ENCODE measurements at regions not wholly inside any gene's neighbourhood (a gene's known extent, or its start where the extent isn't known, plus 50 kb on each side); places are given as distances from the start of the nearest gene placed in this dataset.
"Not testable (repeated sequence)": the region's sequence is repeated elsewhere in the genome, so short reads cannot be mapped to it uniquely, and the experiment has no call there.

- H3K4me3 ChIP-seq (ENCODE audit: low read length); intact Hi-C loops (cut with DNase I); H3K4me1 ChIP-seq (ENCODE audit: control insufficient read depth, insufficient read depth, low read length); H3K27ac ChIP-seq (ENCODE audit: low read length); H3K27me3 ChIP-seq (ENCODE audit: control insufficient read depth, insufficient read depth); H3K9me3 ChIP-seq (ENCODE audit: control insufficient read depth, low read length); DNase-seq: not testable (repeated sequence)
- 35% methylated on average over 2 of the region's 2 CpGs for WGBS
- ATAC-seq, result peak; percentile 51 to 79
These were observed 253.5 kb upstream of the PLGLB1 start for GRCh38 chr2:87275192-87275591.

- DNase-seq; H3K4me3 ChIP-seq (ENCODE audit: low read length); intact Hi-C loops (cut with DNase I); H3K9me3 ChIP-seq (ENCODE audit: control insufficient read depth, low read length); H3K4me1 ChIP-seq (ENCODE audit: control insufficient read depth, insufficient read depth, low read length); H3K27me3 ChIP-seq (ENCODE audit: control insufficient read depth, insufficient read depth); H3K27ac ChIP-seq (ENCODE audit: low read length): not testable (repeated sequence)
- WGBS, result 86% methylated on average over 5 of the region's 5 CpGs
- peak in 1 of 2 donors; percentile 62 for ATAC-seq
These were observed 254.5 kb upstream of the PLGLB1 start for GRCh38 chr2:87275974-87276629.

GRCh38 chr2:87276673-87277072 lies 255.0 kb upstream of the PLGLB1 start:
- WGBS, result 86% methylated on average over 1 of the region's 2 CpGs
- ATAC-seq; H3K27ac ChIP-seq (ENCODE audit: low read length); H3K27me3 ChIP-seq (ENCODE audit: control insufficient read depth, insufficient read depth); H3K9me3 ChIP-seq (ENCODE audit: control insufficient read depth, low read length); H3K4me3 ChIP-seq (ENCODE audit: low read length); DNase-seq; H3K4me1 ChIP-seq (ENCODE audit: control insufficient read depth, insufficient read depth, low read length); intact Hi-C loops (cut with DNase I): not testable (repeated sequence)

GRCh38 chr2:87277734-87278133 lies 256.1 kb upstream of the PLGLB1 start:
- H3K4me1 ChIP-seq (ENCODE audit: control insufficient read depth, insufficient read depth, low read length); H3K27ac ChIP-seq (ENCODE audit: low read length); H3K27me3 ChIP-seq (ENCODE audit: control insufficient read depth, insufficient read depth); intact Hi-C loops (cut with DNase I); DNase-seq; ATAC-seq; H3K9me3 ChIP-seq (ENCODE audit: control insufficient read depth, low read length); H3K4me3 ChIP-seq (ENCODE audit: low read length): not testable (repeated sequence)
- WGBS, result no CpG with 5 or more reads among the region's 3 CpGs

- H3K27ac ChIP-seq (ENCODE audit: low read length); H3K4me3 ChIP-seq (ENCODE audit: low read length); intact Hi-C loops (cut with DNase I); H3K4me1 ChIP-seq (ENCODE audit: control insufficient read depth, insufficient read depth, low read length); H3K27me3 ChIP-seq (ENCODE audit: control insufficient read depth, insufficient read depth); DNase-seq; ATAC-seq; H3K9me3 ChIP-seq (ENCODE audit: control insufficient read depth, low read length): not testable (repeated sequence)
- 92% methylated on average over 4 of the region's 10 CpGs for WGBS
These were observed 259.1 kb upstream of the PLGLB1 start for GRCh38 chr2:87280596-87281355.

GRCh38 chr2:87283735-87284470 lies 262.3 kb upstream of the PLGLB1 start:
- WGBS, result 89% methylated on average over 17 of the region's 18 CpGs
- DNase-seq; H3K4me1 ChIP-seq (ENCODE audit: control insufficient read depth, insufficient read depth, low read length); H3K9me3 ChIP-seq (ENCODE audit: control insufficient read depth, low read length); H3K27me3 ChIP-seq (ENCODE audit: control insufficient read depth, insufficient read depth); H3K4me3 ChIP-seq (ENCODE audit: low read length); H3K27ac ChIP-seq (ENCODE audit: low read length); ATAC-seq; intact Hi-C loops (cut with DNase I): not testable (repeated sequence)

- intact Hi-C loops (cut with DNase I); H3K4me1 ChIP-seq (ENCODE audit: control insufficient read depth, insufficient read depth, low read length); ATAC-seq; DNase-seq; H3K27me3 ChIP-seq (ENCODE audit: control insufficient read depth, insufficient read depth); H3K9me3 ChIP-seq (ENCODE audit: control insufficient read depth, low read length); H3K4me3 ChIP-seq (ENCODE audit: low read length); H3K27ac ChIP-seq (ENCODE audit: low read length): not testable (repeated sequence)
- WGBS, result 41% methylated on average over 2 of the region's 9 CpGs
These were observed 262.8 kb upstream of the PLGLB1 start for GRCh38 chr2:87284471-87284772.

GRCh38 chr2:87285139-87285538 lies 263.5 kb upstream of the PLGLB1 start:
- H3K27me3 ChIP-seq (ENCODE audit: control insufficient read depth, insufficient read depth); H3K9me3 ChIP-seq (ENCODE audit: control insufficient read depth, low read length); intact Hi-C loops (cut with DNase I); H3K4me3 ChIP-seq (ENCODE audit: low read length); H3K4me1 ChIP-seq (ENCODE audit: control insufficient read depth, insufficient read depth, low read length); H3K27ac ChIP-seq (ENCODE audit: low read length); DNase-seq: not testable (repeated sequence)
- WGBS, result 61% methylated on average over 4 of the region's 4 CpGs
- ATAC-seq, result peak in 1 of 2 donors; percentile 51

- H3K4me1 ChIP-seq (ENCODE audit: control insufficient read depth, insufficient read depth, low read length); DNase-seq; H3K9me3 ChIP-seq (ENCODE audit: control insufficient read depth, low read length); intact Hi-C loops (cut with DNase I); H3K4me3 ChIP-seq (ENCODE audit: low read length); H3K27ac ChIP-seq (ENCODE audit: low read length); H3K27me3 ChIP-seq (ENCODE audit: control insufficient read depth, insufficient read depth): not testable (repeated sequence)
- ATAC-seq, result peak in 1 of 2 donors; percentile 30
- whole genome bisulfite sequencing, result 42% methylated on average over 5 of the region's 7 CpGs
These were observed 269.1 kb upstream of the PLGLB1 start for GRCh38 chr2:87290566-87291307.

- 86% methylated on average over 6 of the region's 7 CpGs for WGBS
- ATAC-seq; H3K27ac ChIP-seq (ENCODE audit: low read length); H3K4me3 ChIP-seq (ENCODE audit: low read length); H3K4me1 ChIP-seq (ENCODE audit: control insufficient read depth, insufficient read depth, low read length); DNase-seq; H3K27me3 ChIP-seq (ENCODE audit: control insufficient read depth, insufficient read depth); intact Hi-C loops (cut with DNase I); H3K9me3 ChIP-seq (ENCODE audit: control insufficient read depth, low read length): not testable (repeated sequence)
These were observed 270.0 kb upstream of the PLGLB1 start for GRCh38 chr2:87291400-87292200.
